Esophagus squamous epithelium (tissue), 4 donors: ENCODE measurements at regions not wholly inside any gene's neighbourhood (a gene's known extent, or its start where the extent isn't known, plus 50 kb on each side); places are given as distances from the start of the nearest gene placed in this dataset.

Experiments
- POLR2A ChIP-seq, 4 donors: fragments of 450-650 bp; IDR thresholded peaks; one replicate each; pipeline ENCODE4 v1.6.1; 2017; ENCODE audit warnings: antibody characterized with exemption in 4 of 4, mild to moderate bottlenecking in 4 of 4, moderate library complexity in 3 of 4
- TF ChIP-seq, protein P1 (sequence below), 6 experiments: fragments of 450-650 bp in 4 of 6; fragments of 200-600 bp in 2 of 6; sonication (generic) in 2 of 6; IDR thresholded peaks; one replicate each; pipeline ENCODE4 v1.5.1; 2016 to 2019; ENCODE audit warnings: antibody characterized with exemption in 6 of 6, mild to moderate bottlenecking in 4 of 6, moderate library complexity in 4 of 6

DNA sequence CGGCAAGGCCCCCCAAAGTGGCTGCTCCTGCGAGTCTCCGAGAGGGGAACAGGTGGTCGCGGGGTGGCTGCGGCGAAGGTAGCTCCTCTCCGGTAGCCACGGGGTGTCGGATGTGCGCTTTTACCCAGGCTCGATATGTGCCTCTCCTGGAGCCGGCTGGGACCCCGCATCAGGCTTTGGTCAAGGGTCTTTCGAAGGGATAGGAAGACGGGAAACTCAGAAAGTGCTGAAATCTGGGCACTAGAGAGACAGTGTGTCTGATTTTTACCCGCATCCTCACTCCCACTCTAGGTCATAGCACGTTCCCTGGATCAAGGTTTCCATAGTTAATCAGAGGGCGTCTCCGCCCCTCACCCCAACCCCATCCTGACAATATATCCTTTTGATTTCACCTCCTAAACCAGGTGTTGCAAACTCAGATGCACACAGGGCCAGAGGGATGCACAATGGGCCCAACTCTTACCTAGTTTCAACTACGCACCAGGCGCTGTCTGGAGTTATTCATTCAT lies 156.9 kb downstream of the PTPN11 start:
- TF ChIP-seq, protein P1, sequence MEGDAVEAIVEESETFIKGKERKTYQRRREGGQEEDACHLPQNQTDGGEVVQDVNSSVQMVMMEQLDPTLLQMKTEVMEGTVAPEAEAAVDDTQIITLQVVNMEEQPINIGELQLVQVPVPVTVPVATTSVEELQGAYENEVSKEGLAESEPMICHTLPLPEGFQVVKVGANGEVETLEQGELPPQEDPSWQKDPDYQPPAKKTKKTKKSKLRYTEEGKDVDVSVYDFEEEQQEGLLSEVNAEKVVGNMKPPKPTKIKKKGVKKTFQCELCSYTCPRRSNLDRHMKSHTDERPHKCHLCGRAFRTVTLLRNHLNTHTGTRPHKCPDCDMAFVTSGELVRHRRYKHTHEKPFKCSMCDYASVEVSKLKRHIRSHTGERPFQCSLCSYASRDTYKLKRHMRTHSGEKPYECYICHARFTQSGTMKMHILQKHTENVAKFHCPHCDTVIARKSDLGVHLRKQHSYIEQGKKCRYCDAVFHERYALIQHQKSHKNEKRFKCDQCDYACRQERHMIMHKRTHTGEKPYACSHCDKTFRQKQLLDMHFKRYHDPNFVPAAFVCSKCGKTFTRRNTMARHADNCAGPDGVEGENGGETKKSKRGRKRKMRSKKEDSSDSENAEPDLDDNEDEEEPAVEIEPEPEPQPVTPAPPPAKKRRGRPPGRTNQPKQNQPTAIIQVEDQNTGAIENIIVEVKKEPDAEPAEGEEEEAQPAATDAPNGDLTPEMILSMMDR (IDR thresholded peaks at IDR 0.05) = no peak
- no peak for TF ChIP-seq POLR2A (IDR thresholded peaks at IDR 0.05)
